ENCODE measurements at regions not wholly inside any gene's neighbourhood (a gene's known extent, or its start where the extent isn't known, plus 50 kb on each side); places are given as distances from the start of the nearest gene placed in this dataset.

- TF ChIP-seq, protein P1, sequence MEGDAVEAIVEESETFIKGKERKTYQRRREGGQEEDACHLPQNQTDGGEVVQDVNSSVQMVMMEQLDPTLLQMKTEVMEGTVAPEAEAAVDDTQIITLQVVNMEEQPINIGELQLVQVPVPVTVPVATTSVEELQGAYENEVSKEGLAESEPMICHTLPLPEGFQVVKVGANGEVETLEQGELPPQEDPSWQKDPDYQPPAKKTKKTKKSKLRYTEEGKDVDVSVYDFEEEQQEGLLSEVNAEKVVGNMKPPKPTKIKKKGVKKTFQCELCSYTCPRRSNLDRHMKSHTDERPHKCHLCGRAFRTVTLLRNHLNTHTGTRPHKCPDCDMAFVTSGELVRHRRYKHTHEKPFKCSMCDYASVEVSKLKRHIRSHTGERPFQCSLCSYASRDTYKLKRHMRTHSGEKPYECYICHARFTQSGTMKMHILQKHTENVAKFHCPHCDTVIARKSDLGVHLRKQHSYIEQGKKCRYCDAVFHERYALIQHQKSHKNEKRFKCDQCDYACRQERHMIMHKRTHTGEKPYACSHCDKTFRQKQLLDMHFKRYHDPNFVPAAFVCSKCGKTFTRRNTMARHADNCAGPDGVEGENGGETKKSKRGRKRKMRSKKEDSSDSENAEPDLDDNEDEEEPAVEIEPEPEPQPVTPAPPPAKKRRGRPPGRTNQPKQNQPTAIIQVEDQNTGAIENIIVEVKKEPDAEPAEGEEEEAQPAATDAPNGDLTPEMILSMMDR (IDR thresholded peaks at IDR 0.05), result no peak
- TF ChIP-seq EZH2 (IDR thresholded peaks at IDR 0.05; ENCODE audit: borderline replicate concordance, insufficient read depth, low read depth, low read length, poor library complexity, severe bottlenecking), result no peak
- Mint-ChIP-seq H3K9me3 (ENCODE audit: insufficient read depth) (no peaks in the 10 kb centered on the region), H3K27me3 (no peaks in the 10 kb centered on the region), H3K4me3 (no peak overlapping the region), H3K27ac (peak overlapping the region; percentile 32), H3K4me1 (peaks cover 63% of the 10 kb centered on the region)
- peaks cover 82% of the 10 kb centered on the region for H3K79me2 ChIP-seq (ENCODE audit: control insufficient read depth, insufficient read depth, low read length)
- intact Hi-C loops (cut with micrococcal nuclease), result loop anchor here (5.0 kb wide), 4 partner anchors 44 to 364 kb away; partner anchors contain the start of gene MKLN1
- no peak overlapping the region for H3K9ac ChIP-seq (ENCODE audit: low read length)
- ATAC-seq (ENCODE audit: low read depth) (no peak), DNase-seq (no peak)
- H3K4me2 ChIP-seq (replicated peaks; ENCODE audit: low read depth, low read length, poor library complexity, severe bottlenecking), result no peak overlapping the region
- 100% methylated on average over 1 of the region's 5 CpGs for WGBS (ENCODE audit: insufficient coverage)
- ChIA-PET POLR2A (interaction anchor here (0.7 kb wide), 1 partner anchor 24 kb away, joined by 4 read pairs; no protein-coding TSS in a partner anchor), CTCF (interaction anchor here (1.0 kb wide), 1 partner anchor 67 kb away, joined by 3 read pairs; no protein-coding TSS in a partner anchor)
- no peak overlapping the region for H2AFZ ChIP-seq (ENCODE audit: insufficient read depth, low read depth, low read length, poor library complexity, severe bottlenecking)
- peaks cover 46% of the 10 kb centered on the region for H4K20me1 ChIP-seq (ENCODE audit: control insufficient read depth, insufficient read depth, low read length, poor library complexity, severe bottlenecking)
- no peaks in the 10 kb centered on the region for H3K27me3 ChIP-seq (replicated peaks in 1 of 4; ENCODE audit: control extremely low read depth in 1 of 4, control insufficient read depth in 3 of 4, insufficient read depth in 4 of 4, low read length in 3 of 4)
- peaks cover 41% of the 10 kb centered on the region in 2 donors for H3K4me1 ChIP-seq (ENCODE audit: control insufficient read depth in 2 of 2, insufficient read depth in 2 of 2, low read length in 2 of 2)
- H3K27ac ChIP-seq (ENCODE audit: low read length in 2 of 2), result no peak overlapping the region
- H3K4me3 ChIP-seq (ENCODE audit: control extremely low read depth in 1 of 5, extremely low read depth in 1 of 5, insufficient read depth in 1 of 5, low read depth in 2 of 5, low read length in 4 of 5), result no peak overlapping the region
- peaks cover 8 to 36% of the 10 kb centered on the region in 2 experiments for H3K36me3 ChIP-seq (replicated peaks in 1 of 2; ENCODE audit: control extremely low read depth in 1 of 2, control insufficient read depth in 1 of 2, extremely low read depth in 1 of 2, insufficient read depth in 2 of 2, low read length in 1 of 2)
- peaks cover 0 to 4% (median 3%) of the 10 kb centered on the region in 3 donors for H3K9me3 ChIP-seq (ENCODE audit: control extremely low read depth in 1 of 3, control insufficient read depth in 2 of 3, insufficient read depth in 1 of 3, low read length in 2 of 3)
Observed at GRCh38 chr7:130963339-130963738, 229.3 kb upstream of the KLF14 start.

GRCh38 chr7:130965515-130965914, 231.5 kb upstream of the KLF14 start:
- no peaks in the 10 kb centered on the region for H3K27me3 ChIP-seq (replicated peaks in 1 of 4; ENCODE audit: control extremely low read depth in 1 of 4, control insufficient read depth in 3 of 4, insufficient read depth in 4 of 4, low read length in 3 of 4)
- ChIA-PET POLR2A (interaction anchor here (0.6 kb wide), 1 partner anchor 62 kb away, joined by 4 read pairs; no protein-coding TSS in a partner anchor), CTCF (interaction anchor here (1.9 kb wide), 2 partner anchors 16 to 42 kb away, joined by 5 to 6 read pairs; no protein-coding TSS in a partner anchor)
- H3K79me2 ChIP-seq (ENCODE audit: control insufficient read depth, insufficient read depth, low read length), result peaks cover 89% of the 10 kb centered on the region
- no peak overlapping the region for H3K4me2 ChIP-seq (replicated peaks; ENCODE audit: low read depth, low read length, poor library complexity, severe bottlenecking)
- TF ChIP-seq, protein P1 (IDR thresholded peaks at IDR 0.05), result no peak
- no peak for TF ChIP-seq EZH2 (IDR thresholded peaks at IDR 0.05; ENCODE audit: borderline replicate concordance, insufficient read depth, low read depth, low read length, poor library complexity, severe bottlenecking)
- Mint-ChIP-seq H3K27ac (no peak overlapping the region), H3K4me1 (peaks cover 59% of the 10 kb centered on the region), H3K4me3 (no peak overlapping the region), H3K9me3 (ENCODE audit: insufficient read depth) (no peaks in the 10 kb centered on the region), H3K27me3 (no peaks in the 10 kb centered on the region)
- H3K4me3 ChIP-seq (ENCODE audit: control extremely low read depth in 1 of 5, extremely low read depth in 1 of 5, insufficient read depth in 1 of 5, low read depth in 2 of 5, low read length in 4 of 5), result no peak overlapping the region
- no peak overlapping the region for H2AFZ ChIP-seq (ENCODE audit: insufficient read depth, low read depth, low read length, poor library complexity, severe bottlenecking)
- intact Hi-C loops (cut with micrococcal nuclease), result no loop called here
- peaks cover 0 to 4% (median 3%) of the 10 kb centered on the region in 3 donors for H3K9me3 ChIP-seq (ENCODE audit: control extremely low read depth in 1 of 3, control insufficient read depth in 2 of 3, insufficient read depth in 1 of 3, low read length in 2 of 3)
- DNase-seq, result no peak
- peaks cover 7 to 36% of the 10 kb centered on the region in 2 experiments for H3K36me3 ChIP-seq (replicated peaks in 1 of 2; ENCODE audit: control extremely low read depth in 1 of 2, control insufficient read depth in 1 of 2, extremely low read depth in 1 of 2, insufficient read depth in 2 of 2, low read length in 1 of 2)
- H3K27ac ChIP-seq (ENCODE audit: low read length in 2 of 2), result no peak overlapping the region
- no peak overlapping the region for H3K9ac ChIP-seq (ENCODE audit: low read length)
- peaks cover 66% of the 10 kb centered on the region for H4K20me1 ChIP-seq (ENCODE audit: control insufficient read depth, insufficient read depth, low read length, poor library complexity, severe bottlenecking)
- H3K4me1 ChIP-seq (ENCODE audit: control insufficient read depth in 2 of 2, insufficient read depth in 2 of 2, low read length in 2 of 2), result peaks cover 31 to 33% of the 10 kb centered on the region in 2 donors
- ATAC-seq (ENCODE audit: low read depth), result no peak

All from B cell (primary cell).